ENCODE measurements at regions not wholly inside any gene's neighbourhood (a gene's known extent, or its start where the extent isn't known, plus 50 kb on each side); places are given as distances from the start of the nearest gene placed in this dataset.

DNA sequence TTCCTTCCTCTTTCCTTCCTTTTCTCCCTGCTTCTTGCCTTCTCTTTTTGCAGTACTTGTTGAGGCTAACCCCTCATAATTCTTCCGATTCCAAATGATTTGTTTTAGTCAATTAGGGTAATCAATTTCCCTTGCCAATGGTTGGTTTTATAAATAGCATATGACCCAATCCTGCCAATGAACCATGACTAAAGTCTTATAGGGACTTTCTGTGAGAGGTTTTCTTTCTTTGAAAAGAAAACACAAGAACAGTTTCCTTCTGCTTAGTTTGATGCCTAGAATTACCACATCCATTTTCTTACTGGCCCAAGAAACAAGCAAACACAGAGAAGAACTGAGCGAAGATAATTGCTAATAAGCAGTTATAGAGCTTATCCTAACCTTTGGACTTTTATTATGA, 292.5 kb upstream of the SATB1 start:
- DNase-seq (no peak), ATAC-seq (no peak)
- intact Hi-C loops (cut with DNase I), result no loop called here
- TF ChIP-seq, protein P1, sequence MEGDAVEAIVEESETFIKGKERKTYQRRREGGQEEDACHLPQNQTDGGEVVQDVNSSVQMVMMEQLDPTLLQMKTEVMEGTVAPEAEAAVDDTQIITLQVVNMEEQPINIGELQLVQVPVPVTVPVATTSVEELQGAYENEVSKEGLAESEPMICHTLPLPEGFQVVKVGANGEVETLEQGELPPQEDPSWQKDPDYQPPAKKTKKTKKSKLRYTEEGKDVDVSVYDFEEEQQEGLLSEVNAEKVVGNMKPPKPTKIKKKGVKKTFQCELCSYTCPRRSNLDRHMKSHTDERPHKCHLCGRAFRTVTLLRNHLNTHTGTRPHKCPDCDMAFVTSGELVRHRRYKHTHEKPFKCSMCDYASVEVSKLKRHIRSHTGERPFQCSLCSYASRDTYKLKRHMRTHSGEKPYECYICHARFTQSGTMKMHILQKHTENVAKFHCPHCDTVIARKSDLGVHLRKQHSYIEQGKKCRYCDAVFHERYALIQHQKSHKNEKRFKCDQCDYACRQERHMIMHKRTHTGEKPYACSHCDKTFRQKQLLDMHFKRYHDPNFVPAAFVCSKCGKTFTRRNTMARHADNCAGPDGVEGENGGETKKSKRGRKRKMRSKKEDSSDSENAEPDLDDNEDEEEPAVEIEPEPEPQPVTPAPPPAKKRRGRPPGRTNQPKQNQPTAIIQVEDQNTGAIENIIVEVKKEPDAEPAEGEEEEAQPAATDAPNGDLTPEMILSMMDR (IDR thresholded peaks at IDR 0.05), result no peak
- no peak for TF ChIP-seq POLR2A (IDR thresholded peaks at IDR 0.05)
- 39% methylated on average over 2 of the region's 2 CpGs for WGBS (ENCODE audit: insufficient coverage, low coverage, low lambda C conversion rate, missing lambda C conversion rate)
- Histone ChIP-seq H3K27me3 (no peaks in the 10 kb centered on the region), H3K4me1 (no peaks in the 10 kb centered on the region), H3K9me3 (no peaks in the 10 kb centered on the region), H3K36me3 (no peaks in the 10 kb centered on the region), H3K4me3 (no peak overlapping the region), H3K27ac (no peak overlapping the region)

DNA sequence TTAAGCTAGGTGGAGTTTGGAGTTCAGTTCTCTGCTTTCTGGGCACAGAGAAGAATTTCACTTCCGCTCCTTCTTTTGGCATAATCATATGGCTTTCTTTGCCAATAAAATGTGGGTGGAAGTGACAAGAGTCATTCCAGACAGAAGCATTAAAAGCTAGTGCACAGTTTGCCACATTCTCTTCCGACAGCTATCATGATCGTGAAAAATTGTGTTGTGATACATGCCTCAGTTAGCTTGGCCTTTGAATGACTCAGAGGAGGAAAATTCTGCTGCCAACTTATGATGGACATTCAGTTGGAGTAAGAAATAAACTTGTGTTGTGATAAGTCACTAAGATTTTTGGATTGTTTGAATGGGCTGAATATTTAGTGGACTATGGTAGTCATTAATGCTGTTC, 291.7 kb upstream of the SATB1 start:
- ATAC-seq, result no peak
- TF ChIP-seq, protein P1 (IDR thresholded peaks at IDR 0.05), result no peak
- no peak for TF ChIP-seq POLR2A (IDR thresholded peaks at IDR 0.05)
- H3K36me3 ChIP-seq, result no peaks in the 10 kb centered on the region
- no peak overlapping the region for H3K4me3 ChIP-seq
- H3K27ac ChIP-seq, result no peak overlapping the region
- no peak for DNase-seq
- H3K4me1 ChIP-seq, result no peaks in the 10 kb centered on the region
- no peaks in the 10 kb centered on the region for H3K27me3 ChIP-seq
- no peaks in the 10 kb centered on the region for H3K9me3 ChIP-seq
- intact Hi-C loops (cut with DNase I), result no loop called here
- WGBS (ENCODE audit: insufficient coverage, low coverage, low lambda C conversion rate, missing lambda C conversion rate), result 58% methylated on average over 3 of the region's 3 CpGs

DNA sequence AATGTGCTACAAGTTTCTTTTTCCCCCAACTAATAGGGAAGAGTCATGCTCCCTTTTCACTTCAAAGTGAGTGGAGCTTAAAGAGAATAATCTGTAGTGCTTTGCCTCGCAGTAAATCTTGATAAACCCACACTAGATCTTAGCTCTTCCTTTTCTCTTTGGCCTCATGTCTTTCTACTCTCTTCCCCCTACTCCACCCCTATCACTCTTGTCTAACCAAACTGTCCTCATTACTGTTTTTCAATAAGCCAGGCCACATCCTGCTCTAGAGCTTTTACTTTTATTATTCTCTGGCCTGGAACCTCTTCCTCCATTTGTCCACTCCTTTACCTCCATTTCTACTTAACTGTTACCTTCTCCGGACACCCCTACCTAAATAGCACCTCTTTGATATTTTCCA, 291.0 kb upstream of the SATB1 start:
- no peaks in the 10 kb centered on the region for H3K9me3 ChIP-seq
- no peaks in the 10 kb centered on the region for H3K4me1 ChIP-seq
- TF ChIP-seq, protein P1 (IDR thresholded peaks at IDR 0.05), result no peak
- no peak for TF ChIP-seq POLR2A (IDR thresholded peaks at IDR 0.05)
- no peaks in the 10 kb centered on the region for H3K27me3 ChIP-seq
- WGBS (ENCODE audit: insufficient coverage, low coverage, low lambda C conversion rate, missing lambda C conversion rate), result 34% methylated on average over 2 of the region's 2 CpGs
- intact Hi-C loops (cut with DNase I), result no loop called here
- H3K4me3 ChIP-seq, result no peak overlapping the region
- no peak for DNase-seq
- no peaks in the 10 kb centered on the region for H3K36me3 ChIP-seq
- H3K27ac ChIP-seq, result no peak overlapping the region
- no peak for ATAC-seq

DNA sequence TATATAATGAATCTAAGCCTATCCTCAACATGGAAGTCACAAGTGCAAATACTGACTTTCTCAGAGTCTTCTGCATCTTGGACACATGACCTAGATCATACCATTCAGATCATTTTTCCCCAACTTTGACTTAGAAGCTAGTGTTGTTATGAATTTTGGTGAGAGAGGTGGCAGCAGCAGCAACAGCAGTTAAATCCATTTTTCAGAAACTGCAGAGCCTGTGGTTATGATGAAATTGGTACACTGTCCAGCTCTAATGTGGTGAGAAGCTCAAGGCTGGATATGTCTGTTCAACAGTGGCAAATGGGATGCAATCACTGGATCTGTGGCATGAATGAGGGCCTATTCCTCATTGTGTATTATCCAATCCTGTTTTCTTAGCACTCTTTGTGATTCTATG, 290.1 kb upstream of the SATB1 start:
- DNase-seq (no peak), ATAC-seq (no peak)
- Histone ChIP-seq H3K4me3 (no peak overlapping the region), H3K27me3 (no peaks in the 10 kb centered on the region), H3K36me3 (no peaks in the 10 kb centered on the region), H3K27ac (no peak overlapping the region), H3K9me3 (no peaks in the 10 kb centered on the region), H3K4me1 (no peaks in the 10 kb centered on the region)
- intact Hi-C loops (cut with DNase I), result no loop called here
- TF ChIP-seq, protein P1 (IDR thresholded peaks at IDR 0.05), result no peak

DNA sequence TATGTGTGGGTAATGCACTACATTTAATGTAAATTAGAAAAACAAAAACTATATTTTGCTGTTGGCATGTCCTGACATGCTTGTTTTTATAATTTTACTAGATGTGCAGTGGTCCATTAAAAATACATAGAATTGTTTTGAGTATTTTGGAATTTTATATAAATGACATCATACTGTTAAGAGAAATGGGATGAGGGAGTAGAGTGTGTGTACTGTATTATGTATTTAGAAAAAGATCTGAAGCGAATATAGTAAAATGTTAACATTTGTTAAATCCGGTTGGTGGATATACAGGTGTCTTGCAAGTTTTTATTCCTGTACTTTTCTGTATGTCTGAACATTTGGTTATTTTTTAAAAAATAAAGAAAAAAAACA, 288.4 kb upstream of the SATB1 start:
- 67% methylated on average over 2 of the region's 2 CpGs for WGBS (ENCODE audit: insufficient coverage, low coverage, low lambda C conversion rate, missing lambda C conversion rate)
- no peak for ATAC-seq
- no peak for TF ChIP-seq POLR2A (IDR thresholded peaks at IDR 0.05)
- TF ChIP-seq, protein P1 (IDR thresholded peaks at IDR 0.05), result no peak

More for the DNA sequence above, 288.4 kb upstream of the SATB1 start:
- no peak overlapping the region for H3K4me3 ChIP-seq
- no peaks in the 10 kb centered on the region for H3K9me3 ChIP-seq
- H3K27me3 ChIP-seq, result no peaks in the 10 kb centered on the region
- no peak for DNase-seq
- no peak overlapping the region for H3K27ac ChIP-seq
- no peaks in the 10 kb centered on the region for H3K36me3 ChIP-seq
- intact Hi-C loops (cut with DNase I), result no loop called here
- H3K4me1 ChIP-seq, result no peaks in the 10 kb centered on the region

All from right lobe of liver (tissue), 6 donors.